ENCODE measurements at regions not wholly inside any gene's neighbourhood (a gene's known extent, or its start where the extent isn't known, plus 50 kb on each side); places are given as distances from the start of the nearest gene placed in this dataset.
"Not testable (repeated sequence)": the region's sequence is repeated elsewhere in the genome, so short reads cannot be mapped to it uniquely, and the experiment has no call there.

DNA sequence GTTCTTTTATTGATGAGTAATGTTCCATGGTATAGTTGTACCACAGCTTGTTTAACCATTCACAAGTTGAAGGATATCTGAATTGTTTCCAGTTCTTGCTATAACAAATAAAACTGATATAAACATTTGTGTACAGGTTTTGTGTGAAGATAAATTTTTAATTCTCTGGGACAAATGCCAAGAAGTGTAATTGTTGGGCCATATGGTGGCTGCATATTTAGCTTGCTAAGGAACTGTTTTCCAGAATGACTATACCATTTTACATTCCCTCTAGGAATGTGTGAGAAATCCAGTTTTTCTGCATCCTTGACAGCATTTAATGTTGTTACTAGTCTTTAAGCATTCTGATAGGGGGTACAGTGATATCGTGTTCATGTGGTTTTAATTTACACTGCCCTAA is 368.5 kb downstream of the KIF2B start:
- no peak for DNase-seq (ENCODE audit: low spot score)

DNA sequence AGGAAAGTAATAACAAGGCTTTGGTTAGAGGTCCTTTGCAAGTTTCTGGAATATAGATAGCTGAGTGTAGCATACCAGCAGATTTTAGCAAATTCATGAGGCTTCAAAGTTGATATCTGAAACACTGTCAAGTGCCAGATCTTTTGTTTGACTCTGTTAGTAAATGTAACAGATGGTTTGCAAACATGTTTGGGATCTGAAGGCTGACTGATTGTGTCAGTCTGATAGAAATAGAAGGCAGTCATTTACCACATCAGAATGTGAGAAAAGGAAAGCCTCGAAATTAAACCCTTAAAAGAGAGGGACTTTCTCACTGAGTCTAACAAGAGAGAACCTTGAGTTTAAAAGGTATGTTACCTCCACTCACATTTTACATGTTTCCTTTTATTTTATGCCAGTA is 371.5 kb downstream of the KIF2B start:
- DNase-seq (ENCODE audit: low spot score), result no peak

DNA sequence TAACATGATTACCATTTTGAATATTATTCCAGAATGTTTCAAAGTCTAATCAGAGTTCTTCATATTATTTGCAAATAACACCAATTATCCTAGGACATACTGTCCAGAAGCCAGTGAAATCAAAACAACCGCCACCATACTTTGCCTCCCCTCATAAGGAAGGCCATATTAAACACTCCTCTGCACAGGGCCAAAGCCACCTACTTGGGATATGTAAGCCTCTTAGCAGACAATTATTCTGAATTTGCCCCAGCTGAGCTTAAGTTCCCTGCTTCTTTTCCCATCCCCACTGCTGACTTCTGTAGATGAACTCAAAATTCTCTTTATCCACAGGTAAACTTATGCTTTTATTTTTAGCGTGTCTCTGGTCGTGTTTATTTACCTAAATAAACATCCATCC is 374.0 kb downstream of the KIF2B start:
- DNase-seq (ENCODE audit: low spot score), result no peak

DNA sequence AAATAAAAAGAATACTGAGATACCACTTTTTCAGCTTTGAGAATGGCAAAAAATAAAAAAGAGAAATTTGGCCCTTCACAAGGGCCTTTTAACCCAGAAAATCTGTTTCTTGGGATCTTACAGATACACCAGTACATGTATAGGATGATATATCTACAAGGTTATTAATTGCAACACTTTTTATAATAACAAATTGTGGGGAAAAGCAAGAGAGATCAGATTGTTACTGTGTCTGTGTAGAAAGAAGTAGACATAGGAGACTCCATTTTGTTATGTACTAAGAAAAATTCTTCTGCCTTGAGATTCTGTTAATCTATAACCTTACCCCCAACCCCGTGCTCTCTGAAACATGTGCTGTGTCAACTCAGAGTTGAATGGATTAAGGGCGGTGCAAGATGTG is 378.7 kb downstream of the KIF2B start:
- not testable (repeated sequence) for DNase-seq (ENCODE audit: low spot score)

DNA sequence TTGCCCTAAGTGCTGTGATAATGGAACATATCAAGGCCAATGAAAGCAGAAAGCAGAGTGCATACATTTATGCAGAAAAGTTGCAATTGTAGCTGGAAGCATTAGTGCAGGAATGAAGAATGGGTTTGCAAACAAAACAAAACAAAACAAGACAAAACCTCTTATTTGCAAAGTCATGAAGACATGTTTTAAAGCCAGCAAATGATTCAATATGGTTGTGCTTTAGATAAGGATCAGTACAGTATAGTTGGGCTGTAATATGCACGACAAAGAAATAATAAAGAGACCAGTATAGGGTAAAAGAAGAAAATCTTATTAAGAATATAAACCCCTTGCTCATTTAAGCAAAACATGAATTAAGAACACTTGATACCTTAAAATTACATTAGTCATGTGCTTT is 398.1 kb downstream of the KIF2B start:
- no peak for DNase-seq (ENCODE audit: low spot score)

DNA sequence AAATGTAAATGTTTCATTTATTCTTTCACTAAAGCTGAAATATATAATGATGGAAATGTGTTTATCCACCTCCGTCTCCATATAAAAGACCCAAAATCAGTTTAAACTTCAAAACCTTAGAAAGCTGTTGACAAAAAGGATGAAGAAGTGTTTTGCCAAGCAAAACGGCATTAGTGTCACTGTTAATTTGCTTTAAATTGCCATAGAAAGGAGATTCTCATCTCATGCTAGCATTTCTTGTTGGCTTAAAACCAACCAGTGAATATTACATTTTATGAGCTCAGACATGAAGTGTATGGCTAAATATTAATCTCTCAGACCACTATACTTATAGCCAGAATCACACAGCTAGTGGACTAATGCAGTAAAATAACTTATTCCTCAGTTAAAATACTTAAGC is 398.8 kb downstream of the KIF2B start:
- no peak for DNase-seq (ENCODE audit: low spot score)

DNA sequence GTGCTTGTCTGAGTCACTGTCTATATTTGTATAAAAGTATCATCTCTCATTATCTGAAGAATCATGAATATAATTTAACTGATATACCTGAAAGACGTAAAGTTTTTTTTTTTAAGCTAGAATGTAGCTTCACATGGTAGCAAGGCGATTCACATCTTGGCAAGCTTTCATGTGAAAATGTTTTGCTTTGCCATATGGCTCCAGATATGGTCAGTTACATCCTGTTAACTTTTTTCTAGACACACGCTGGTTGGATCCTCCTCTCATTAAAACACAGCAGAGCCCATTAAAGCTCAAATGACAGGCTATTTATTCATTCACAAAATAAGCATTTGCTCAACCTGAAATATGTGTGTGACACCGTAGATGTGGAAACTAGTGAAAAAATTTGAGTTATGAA is 412.8 kb downstream of the KIF2B start:
- DNase-seq (ENCODE audit: low spot score), result no peak

DNA sequence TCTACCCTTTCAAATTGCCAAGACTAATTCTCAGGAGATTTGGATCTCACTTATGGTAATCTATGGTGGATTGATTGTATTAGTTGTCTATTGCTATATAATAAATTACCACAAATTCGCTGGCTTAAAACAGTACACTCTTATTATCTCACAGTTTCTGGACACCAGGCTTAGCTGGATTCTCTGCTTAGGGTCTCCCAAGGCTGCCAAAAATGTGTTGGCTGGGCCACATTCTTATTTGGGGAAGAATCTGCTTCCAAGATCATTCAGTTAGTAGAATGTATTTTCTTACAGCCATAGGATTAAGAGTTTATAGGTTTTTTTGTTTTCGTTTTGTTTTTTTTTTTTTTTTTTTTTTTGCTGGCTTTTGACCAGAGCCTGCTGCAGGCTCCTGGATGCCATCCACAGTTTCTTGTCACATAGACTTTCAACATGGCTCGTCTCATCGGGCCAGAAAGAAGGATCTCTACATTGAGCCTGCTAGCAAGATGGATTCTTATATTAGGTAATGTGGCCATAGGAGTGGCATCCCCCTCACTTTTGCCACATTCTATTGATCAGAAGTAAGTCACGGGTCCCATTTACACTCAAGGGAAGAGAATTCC is 415.3 kb downstream of the KIF2B start:
- DNase-seq (ENCODE audit: low spot score), result no peak

DNA sequence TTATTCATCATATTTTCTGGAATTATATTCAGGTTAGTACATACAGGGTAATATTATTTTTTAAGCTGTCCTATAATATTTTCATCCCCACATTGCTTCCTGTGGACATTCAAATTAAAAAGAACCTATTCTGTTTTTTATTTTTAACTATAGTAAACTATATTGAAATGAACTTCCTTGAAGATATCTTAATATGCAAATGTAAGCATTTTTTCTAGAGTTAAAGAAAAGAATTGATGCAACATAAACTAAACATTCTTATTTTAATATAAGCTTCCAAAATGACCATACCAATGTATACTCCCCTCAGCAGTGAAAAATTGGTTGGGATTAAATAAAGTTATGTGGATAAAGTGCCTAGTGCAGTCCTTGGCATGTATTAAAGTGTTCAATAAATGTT is 416.6 kb downstream of the KIF2B start:
- DNase-seq (ENCODE audit: low spot score), result no peak

DNA sequence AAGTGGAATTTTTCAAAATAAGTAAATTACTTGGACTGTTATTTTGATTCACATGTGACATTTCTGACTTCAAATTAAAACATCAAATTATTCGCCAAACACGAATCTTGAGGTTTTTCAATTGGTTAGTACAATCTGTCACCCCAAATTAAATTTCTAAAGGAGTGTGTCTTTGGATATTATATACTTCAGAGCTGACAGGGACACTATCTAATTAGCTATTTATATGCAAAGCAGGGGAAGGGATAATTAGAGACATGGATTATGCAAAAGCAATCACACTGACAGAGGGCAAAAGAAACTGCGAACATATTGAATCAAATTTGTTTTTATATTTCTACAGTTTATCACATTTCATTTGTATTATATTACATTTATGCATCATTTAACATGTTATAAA is 433.0 kb downstream of the KIF2B start:
- no peak for DNase-seq (ENCODE audit: low spot score)

DNA sequence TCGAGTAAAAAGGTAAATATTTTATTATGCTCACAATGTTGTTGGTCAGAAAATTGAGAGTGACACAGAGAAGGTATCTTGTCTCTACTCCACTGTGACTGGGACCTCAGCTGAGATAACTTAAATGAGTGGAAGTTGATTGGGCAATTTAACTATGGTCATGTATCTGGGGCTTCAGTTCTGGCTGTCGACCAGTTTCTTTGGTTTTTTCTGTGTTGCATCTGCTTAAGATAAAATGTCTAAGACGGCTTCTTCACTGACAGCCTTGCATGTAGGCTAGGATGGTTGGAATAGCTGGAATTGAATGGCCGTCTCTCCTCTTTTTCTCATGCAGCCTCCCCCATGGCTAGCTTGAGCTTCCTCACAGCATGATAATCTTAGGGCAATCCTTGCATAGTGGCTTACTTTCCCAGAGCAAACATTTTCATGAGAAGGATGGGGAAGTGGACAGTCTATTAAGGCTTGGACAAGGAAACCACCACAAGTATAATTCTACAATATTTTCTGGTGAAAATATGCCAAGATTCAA is 433.7 kb downstream of the KIF2B start:
- DNase-seq (ENCODE audit: low spot score), result no peak

DNA sequence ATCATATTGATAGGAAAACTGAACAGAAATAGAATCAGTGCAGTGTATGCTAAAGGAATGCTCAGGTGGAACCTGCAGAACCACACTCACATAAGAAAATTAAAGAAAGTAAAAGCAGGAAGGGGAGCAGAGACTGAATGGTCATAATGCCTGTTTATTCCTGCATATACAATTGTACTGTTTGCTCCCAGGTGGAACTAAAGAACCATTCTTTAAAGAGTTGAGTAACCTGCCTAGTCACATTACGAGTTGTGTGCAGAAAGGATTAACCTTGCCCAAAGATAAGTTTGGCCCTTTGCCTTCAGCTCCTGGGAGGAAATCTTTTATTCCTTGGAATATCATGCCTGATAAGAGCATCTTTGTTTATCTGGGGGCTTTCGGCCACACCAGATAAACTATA is 434.7 kb downstream of the KIF2B start:
- DNase-seq (ENCODE audit: low spot score), result no peak

DNA sequence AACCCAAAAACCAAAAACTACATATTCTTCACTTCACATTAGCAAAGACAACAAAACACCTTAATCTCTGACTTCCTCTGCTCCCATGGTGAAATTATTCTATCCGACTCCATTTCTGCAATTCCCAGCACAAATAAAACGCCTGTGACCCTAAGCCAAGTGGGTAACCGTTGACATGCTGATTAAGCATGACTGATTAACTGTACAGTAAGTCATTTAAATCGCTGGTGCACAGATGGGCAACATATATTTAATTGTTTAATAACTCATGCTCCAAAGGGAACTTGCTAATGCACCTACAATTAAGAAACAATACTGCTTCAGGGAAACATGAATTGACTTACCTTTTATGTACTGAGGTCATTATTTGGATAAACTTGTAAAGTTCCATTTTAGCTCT is 436.7 kb downstream of the KIF2B start:
- DNase-seq (ENCODE audit: low spot score), result no peak

DNA sequence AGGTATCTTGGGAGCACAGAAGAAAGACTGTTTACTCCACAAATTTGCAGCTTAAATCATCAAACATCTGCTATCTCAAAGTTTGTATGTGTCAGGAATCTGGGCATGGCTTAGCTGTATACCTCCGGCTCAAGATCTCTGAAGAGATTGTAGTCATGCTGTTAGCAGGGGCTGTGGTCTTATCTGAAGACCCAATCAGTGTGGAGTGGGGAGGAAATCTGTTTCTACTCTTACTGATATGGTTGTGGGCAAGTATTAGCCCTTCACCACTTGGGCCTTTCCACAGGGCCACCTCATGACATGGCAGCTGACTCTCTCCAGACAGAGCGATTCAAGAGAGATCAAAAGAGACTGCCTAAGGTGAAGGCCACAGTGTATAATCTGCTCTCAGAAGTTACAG is 438.7 kb downstream of the KIF2B start:
- no peak for DNase-seq (ENCODE audit: low spot score)

DNA sequence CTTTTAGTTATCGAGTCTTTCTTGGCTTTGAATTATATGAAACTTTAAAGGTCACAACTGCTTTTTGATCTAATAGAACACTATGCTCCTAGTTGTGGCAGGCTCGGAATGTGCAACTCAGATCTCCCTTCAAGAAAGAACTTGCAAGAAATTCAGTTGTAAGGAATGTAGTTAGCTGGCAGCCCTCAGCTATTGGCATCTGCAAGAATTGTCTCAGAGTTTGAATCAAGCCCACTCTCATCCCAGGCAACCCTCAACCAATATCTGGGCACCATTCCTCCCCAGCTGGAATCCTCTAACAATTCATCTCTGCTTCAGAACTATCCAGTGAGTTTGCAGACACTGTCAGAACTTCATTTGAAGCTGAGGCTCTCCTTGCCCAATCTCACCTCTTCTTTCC is 447.2 kb downstream of the KIF2B start:
- no peak for DNase-seq (ENCODE audit: low spot score)

DNA sequence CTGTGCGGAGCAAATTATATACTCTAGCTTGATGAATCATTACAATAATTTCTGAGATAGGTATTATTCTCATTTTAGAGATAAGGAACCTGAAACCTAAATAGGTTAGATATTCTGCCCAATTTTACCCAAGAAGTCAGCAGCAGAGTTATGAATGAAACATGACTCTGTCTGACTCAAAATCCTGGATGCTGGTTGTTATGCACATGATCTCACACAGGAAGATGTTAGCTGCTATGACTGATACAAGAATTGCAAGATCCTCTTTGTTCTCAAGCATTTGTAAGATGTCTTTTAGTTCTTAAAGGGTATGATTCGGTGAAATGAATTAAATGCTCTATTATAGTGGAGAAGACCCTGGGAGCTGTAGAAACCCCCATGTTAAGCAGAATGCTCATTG is 447.8 kb downstream of the KIF2B start:
- DNase-seq (ENCODE audit: low spot score), result no peak

DNA sequence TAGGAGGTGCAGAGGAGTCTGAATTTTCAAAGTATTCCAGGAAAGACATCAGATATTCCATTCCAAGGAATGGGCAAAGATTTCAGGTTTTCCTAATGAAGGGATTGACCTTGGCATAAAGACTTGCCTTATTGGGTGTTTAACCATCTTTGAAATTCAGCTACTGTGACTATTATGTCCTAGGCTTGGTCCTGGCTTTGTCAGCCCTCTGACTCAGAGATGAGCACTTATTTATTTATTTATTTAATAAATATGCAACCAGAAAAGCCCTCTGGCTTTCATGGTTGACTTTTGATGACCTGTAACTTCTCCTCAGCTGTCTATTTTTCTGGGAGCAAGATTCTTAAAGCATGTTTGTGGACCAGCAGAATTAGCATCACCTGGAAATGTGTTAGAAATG is 455.1 kb downstream of the KIF2B start:
- DNase-seq (ENCODE audit: low spot score), result no peak

DNA sequence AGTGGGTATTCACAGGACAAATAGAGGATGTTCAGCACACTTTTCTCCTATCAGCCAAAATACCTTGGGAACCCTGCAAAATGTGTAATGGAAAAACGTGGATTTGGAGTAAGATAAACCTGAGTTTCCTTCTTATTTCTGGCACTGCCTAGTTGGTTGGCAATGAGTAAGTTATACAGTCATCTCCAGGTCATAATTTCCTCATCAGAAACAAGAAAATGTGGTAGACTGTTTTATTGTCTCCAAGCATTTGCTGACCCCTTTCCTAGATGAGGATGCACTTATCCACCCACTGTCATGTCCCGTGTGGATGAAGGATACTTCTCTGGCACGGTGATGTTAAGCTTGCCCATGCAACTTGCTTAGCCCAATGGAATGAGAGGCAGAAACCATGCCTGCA is 458.0 kb downstream of the KIF2B start:
- DNase-seq (ENCODE audit: low spot score), result no peak

DNA sequence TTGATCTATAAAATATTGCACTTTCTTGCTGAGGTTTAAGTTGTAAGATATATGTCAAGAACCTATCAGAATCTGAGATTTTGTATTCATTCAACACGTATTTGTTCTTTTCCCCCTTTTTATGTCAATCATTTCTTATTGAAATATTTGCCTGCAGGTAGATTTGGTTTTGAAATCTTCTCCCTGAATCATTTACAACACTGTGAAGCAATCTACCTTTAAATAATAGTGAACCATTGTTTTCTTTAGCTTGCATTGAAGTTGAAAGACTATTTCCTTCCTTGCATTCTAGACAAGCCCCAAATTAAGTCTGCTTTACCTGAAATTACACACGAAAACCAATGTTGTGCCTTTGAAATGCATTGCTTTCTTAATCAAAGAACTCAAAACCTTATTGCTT is 460.2 kb downstream of the KIF2B start:
- DNase-seq (ENCODE audit: low spot score), result no peak

DNA sequence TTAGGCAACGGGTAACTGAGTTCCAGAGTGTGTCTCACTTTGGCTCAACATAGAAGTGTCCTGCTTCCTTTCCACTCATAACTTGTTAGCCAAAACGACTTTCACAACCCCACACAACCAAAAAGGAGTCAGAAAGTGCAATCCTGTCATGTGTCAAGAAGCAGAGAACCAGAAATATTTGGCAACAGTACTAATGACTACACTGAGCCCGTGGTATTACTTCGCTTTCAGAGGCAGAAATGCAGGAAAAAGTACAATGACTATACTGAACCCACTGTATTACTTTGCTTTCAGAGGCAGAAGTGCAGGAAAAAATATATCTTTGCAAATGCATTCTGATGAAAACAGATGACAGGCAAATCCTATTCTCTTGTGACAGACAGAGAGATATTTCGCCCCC is 484.6 kb downstream of the KIF2B start:
- DNase-seq (ENCODE audit: low spot score), result no peak

DNA sequence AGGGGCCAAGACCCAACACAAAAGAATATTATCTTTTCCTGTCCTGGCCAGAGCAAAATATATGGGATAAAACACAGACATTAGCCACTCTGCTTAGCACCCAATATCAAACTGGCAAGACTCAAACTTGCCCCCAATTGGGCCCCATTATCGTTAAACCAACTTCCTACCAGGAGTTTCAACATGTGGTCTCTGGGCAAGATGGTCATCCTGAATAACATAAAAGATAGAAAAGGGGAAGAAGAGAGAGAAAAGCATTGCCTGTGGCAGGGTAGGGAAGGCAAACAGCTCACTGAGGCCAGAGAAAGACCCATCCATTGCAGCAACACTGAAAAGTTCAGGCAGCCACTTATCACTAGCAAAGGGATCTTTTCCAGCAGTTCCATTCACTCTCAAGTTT is 502.1 kb downstream of the KIF2B start:
- DNase-seq (ENCODE audit: low spot score), result no peak

DNA sequence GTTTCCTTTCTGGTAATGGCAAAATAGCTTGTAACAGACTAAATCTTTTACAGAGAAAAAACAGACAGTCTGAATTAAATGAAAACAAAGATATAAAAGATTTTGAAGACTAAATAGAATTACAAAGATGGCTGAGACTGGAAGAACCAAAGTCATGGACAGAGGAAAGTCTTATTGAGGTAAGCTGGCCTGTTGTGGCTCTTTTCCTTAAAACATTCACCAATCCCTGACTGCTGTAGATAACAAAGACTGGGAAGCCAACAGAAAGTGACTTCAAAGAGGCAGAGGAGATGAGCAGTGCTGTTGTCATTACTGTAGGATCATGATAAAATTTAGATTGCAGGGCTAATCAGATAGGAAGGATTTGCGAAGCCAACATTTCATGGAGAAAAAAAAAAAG is 517.0 kb downstream of the KIF2B start:
- no peak for DNase-seq (ENCODE audit: low spot score)

DNA sequence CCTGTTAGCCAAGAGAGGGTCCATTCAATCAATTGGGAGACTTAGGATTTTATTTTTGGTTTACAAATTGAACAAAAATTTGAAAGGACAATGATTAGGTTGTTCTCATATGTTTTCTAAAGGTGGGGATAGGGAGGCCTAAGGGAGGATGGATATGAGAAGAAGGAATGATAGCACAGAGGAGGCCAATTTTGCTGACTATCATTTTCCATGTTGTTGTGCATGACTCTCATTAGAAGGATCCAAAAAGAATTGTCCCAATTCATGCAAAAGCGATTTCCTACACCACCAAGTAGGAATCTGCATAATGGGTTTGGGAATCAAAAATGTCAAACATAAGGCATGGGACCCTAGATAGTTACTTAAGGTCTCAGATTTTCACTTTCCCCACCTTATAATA is 524.8 kb downstream of the KIF2B start:
- no peak for DNase-seq (ENCODE audit: low spot score)

DNA sequence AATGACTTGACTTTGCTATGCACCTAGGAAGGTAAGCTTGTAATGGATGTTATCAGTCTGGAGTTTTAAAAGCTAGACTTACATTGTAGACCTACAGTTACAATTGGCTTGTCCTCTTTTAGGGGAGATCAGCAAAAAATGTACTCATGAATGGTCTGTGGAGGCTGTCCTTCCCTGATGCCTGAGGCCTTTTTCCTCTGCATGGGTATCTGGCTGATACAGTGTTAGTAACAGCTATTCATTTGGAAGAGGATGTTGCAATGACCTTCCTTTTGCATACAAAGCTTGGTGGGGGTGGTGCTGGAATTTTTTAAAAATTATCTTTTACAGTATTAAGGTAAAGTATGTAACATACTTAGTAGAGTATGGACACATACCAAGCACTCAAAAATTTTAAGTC is 525.5 kb downstream of the KIF2B start:
- no peak for DNase-seq (ENCODE audit: low spot score)

Measured in activated CD4-positive, alpha-beta T cell treated with anti-CD3 and anti-CD28 coated beads, Interleukin-2, Interleukin-4, amounts not matched to agents 100 ng/mL and 50 ng/mL, durations not matched to agents 16 hours and 8 hours (primary cell).